ENCODE measurements at regions not wholly inside any gene's neighbourhood (a gene's known extent, or its start where the extent isn't known, plus 50 kb on each side); places are given as distances from the start of the nearest gene placed in this dataset.

- Mint-ChIP-seq H3K9me3 (no peaks in the 10 kb centered on the region), H3K27me3 (no peaks in the 10 kb centered on the region), H3K4me1 (ENCODE audit: low read depth) (no peaks in the 10 kb centered on the region), H3K36me3 (ENCODE audit: low read depth) (no peaks in the 10 kb centered on the region), H3K4me3 (no peak overlapping the region), H3K27ac (no peak overlapping the region)
- TF ChIP-seq CTCF (IDR thresholded peaks at IDR 0.05) = no peak
- ChIA-PET CTCF (no interaction called here), POLR2A (no interaction called here)
- no peak for DNase-seq
- intact Hi-C loops (cut with micrococcal nuclease) = no loop called here
- ATAC-seq = no peak
These were observed 139.2 kb downstream of the LINC00632 start for GRCh38 chrX:140848800-140849199.

- no peak overlapping the region for H3K27ac Mint-ChIP-seq
- H3K4me1 Mint-ChIP-seq (ENCODE audit: low read depth) = no peaks in the 10 kb centered on the region
- CTCF ChIA-PET = no interaction called here
- intact Hi-C loops (cut with micrococcal nuclease) = no loop called here
- no peak overlapping the region for H3K4me3 Mint-ChIP-seq
- no peaks in the 10 kb centered on the region for H3K9me3 Mint-ChIP-seq
- H3K27me3 Mint-ChIP-seq = no peaks in the 10 kb centered on the region
- ATAC-seq (no peak), DNase-seq (no peak)
- H3K36me3 Mint-ChIP-seq (ENCODE audit: low read depth) = no peaks in the 10 kb centered on the region
- POLR2A ChIA-PET = no interaction called here
- TF ChIP-seq CTCF (IDR thresholded peaks at IDR 0.05) = no peak
These were observed 141.7 kb upstream of the SPANXB1 start for GRCh38 chrX:140860718-140861117.

GRCh38 chrX:140866446-140866845, 135.9 kb upstream of the SPANXB1 start:
- Mint-ChIP-seq H3K27ac (no peak overlapping the region), H3K4me3 (no peak overlapping the region), H3K9me3 (no peaks in the 10 kb centered on the region), H3K36me3 (ENCODE audit: low read depth) (no peaks in the 10 kb centered on the region), H3K27me3 (no peaks in the 10 kb centered on the region), H3K4me1 (ENCODE audit: low read depth) (no peaks in the 10 kb centered on the region)
- POLR2A ChIA-PET = no interaction called here
- TF ChIP-seq CTCF (IDR thresholded peaks at IDR 0.05) = no peak
- ATAC-seq (no peak), DNase-seq (no peak)
- CTCF ChIA-PET = no interaction called here
- intact Hi-C loops (cut with micrococcal nuclease) = no loop called here

- H3K9me3 Mint-ChIP-seq = no peaks in the 10 kb centered on the region
- intact Hi-C loops (cut with micrococcal nuclease) = no loop called here
- H3K27me3 Mint-ChIP-seq = no peaks in the 10 kb centered on the region
- H3K4me3 Mint-ChIP-seq = no peak overlapping the region
- ChIA-PET POLR2A (no interaction called here), CTCF (no interaction called here)
- ATAC-seq (no peak), DNase-seq (no peak)
- no peak overlapping the region for H3K27ac Mint-ChIP-seq
- TF ChIP-seq CTCF (IDR thresholded peaks at IDR 0.05) = no peak
- no peaks in the 10 kb centered on the region for H3K36me3 Mint-ChIP-seq (ENCODE audit: low read depth)
- H3K4me1 Mint-ChIP-seq (ENCODE audit: low read depth) = peaks cover 2% of the 10 kb centered on the region
These were observed 89.8 kb upstream of the SPANXB1 start for GRCh38 chrX:140912606-140913005.

GRCh38 chrX:140913802-140914501, 88.4 kb upstream of the SPANXB1 start:
- DNase-seq (no peak), ATAC-seq (no peak)
- Mint-ChIP-seq H3K4me1 (ENCODE audit: low read depth) (peaks cover 8% of the 10 kb centered on the region), H3K36me3 (ENCODE audit: low read depth) (no peaks in the 10 kb centered on the region), H3K27ac (no peak overlapping the region), H3K4me3 (no peak overlapping the region), H3K9me3 (no peaks in the 10 kb centered on the region), H3K27me3 (no peaks in the 10 kb centered on the region)
- POLR2A ChIA-PET = no interaction called here
- no peak for TF ChIP-seq CTCF (IDR thresholded peaks at IDR 0.05)
- CTCF ChIA-PET = no interaction called here
- intact Hi-C loops (cut with micrococcal nuclease) = no loop called here

Data from activated CD8-positive, alpha-beta T cell treated with anti-CD3 and anti-CD28 coated beads for 36 hours (primary cell).